Body of pancreas (tissue), 4 donors: ENCODE measurements at regions not wholly inside any gene's neighbourhood (a gene's known extent, or its start where the extent isn't known, plus 50 kb on each side); places are given as distances from the start of the nearest gene placed in this dataset.

ENCODE experiments used
- POLR2A ChIP-seq, 3 donors: fragments of 450-650 bp; IDR thresholded peaks; one replicate each; pipeline ENCODE4 v1.6.1; 2016; ENCODE audit warnings: antibody characterized with exemption in 3 of 3, mild to moderate bottlenecking in 2 of 3
- TF ChIP-seq, protein P1 (sequence below), 7 experiments: fragments of 450-650 bp in 4 of 7; fragments of 200-600 bp in 3 of 7; sonication (generic) in 3 of 7; IDR thresholded peaks; one replicate each; pipeline ENCODE4 v1.5.1; 2016 to 2019; ENCODE audit warnings: antibody characterized with exemption in 7 of 7

- TF ChIP-seq POLR2A (IDR thresholded peaks at IDR 0.05), result no peak
- TF ChIP-seq, protein P1, sequence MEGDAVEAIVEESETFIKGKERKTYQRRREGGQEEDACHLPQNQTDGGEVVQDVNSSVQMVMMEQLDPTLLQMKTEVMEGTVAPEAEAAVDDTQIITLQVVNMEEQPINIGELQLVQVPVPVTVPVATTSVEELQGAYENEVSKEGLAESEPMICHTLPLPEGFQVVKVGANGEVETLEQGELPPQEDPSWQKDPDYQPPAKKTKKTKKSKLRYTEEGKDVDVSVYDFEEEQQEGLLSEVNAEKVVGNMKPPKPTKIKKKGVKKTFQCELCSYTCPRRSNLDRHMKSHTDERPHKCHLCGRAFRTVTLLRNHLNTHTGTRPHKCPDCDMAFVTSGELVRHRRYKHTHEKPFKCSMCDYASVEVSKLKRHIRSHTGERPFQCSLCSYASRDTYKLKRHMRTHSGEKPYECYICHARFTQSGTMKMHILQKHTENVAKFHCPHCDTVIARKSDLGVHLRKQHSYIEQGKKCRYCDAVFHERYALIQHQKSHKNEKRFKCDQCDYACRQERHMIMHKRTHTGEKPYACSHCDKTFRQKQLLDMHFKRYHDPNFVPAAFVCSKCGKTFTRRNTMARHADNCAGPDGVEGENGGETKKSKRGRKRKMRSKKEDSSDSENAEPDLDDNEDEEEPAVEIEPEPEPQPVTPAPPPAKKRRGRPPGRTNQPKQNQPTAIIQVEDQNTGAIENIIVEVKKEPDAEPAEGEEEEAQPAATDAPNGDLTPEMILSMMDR (IDR thresholded peaks at IDR 0.05), result no peak
Measured at GRCh38 chr3:90180543-90180942, 1073.1 kb downstream of the EPHA3 start.
